CD4-positive, CD25-positive, alpha-beta regulatory T cell (primary cell): ENCODE measurements at regions not wholly inside any gene's neighbourhood (a gene's known extent, or its start where the extent isn't known, plus 50 kb on each side); places are given as distances from the start of the nearest gene placed in this dataset.
A peak's percentile ranks its signal among the peaks of the same experiment; 100 is the strongest.

ENCODE experiments used
- ATAC-seq, 2 donors: fragments of 150-1000 bp; cut with Tn5 transposase; one replicate each; pipeline ENCODE4 v1.10.0; 2021; ENCODE audit warnings: low read depth in 2 of 2, moderate number of reproducible peaks in 2 of 2, moderate library complexity in 1 of 2
- DNase-seq, 3 donors: peaks; one replicate each; pipeline versions ENCODE4 v3.0.0 to v3.0.0-alpha.2; 2012 to 2022; ENCODE audit warnings: mixed read lengths in 1 of 3
- H3K27ac ChIP-seq: one replicate; pipeline ENCODE4 v1.7.0; 2013; ENCODE audit warnings: mild to moderate bottlenecking, low read length; ENCODE audit not compliant: insufficient read depth, poor library complexity, severe bottlenecking
- H3K27me3 ChIP-seq: one replicate; pipeline ENCODE4 v1.7.0; 2013; ENCODE audit warnings: low read length; ENCODE audit not compliant: control insufficient read depth, insufficient read depth
- H3K36me3 ChIP-seq: one replicate; pipeline ENCODE4 v1.7.0; 2013; ENCODE audit warnings: mild to moderate bottlenecking, low read length, moderate library complexity; ENCODE audit not compliant: control insufficient read depth, insufficient read depth
- H3K4me1 ChIP-seq: 2 replicates; pipeline ENCODE4 v1.7.0; 2013; ENCODE audit warnings: mild to moderate bottlenecking, low read length; ENCODE audit not compliant: insufficient read depth, control insufficient read depth, poor library complexity, severe bottlenecking
- H3K4me3 ChIP-seq: one replicate; pipeline ENCODE4 v1.7.0; 2013; ENCODE audit warnings: low read depth, mild to moderate bottlenecking, low read length, moderate library complexity
- H3K9me3 ChIP-seq, 2 experiments: 1 replicate in 1 of 2; 2 replicates in 1 of 2; pipeline ENCODE4 v1.7.0; 2013; ENCODE audit warnings: low read length in 2 of 2, mild to moderate bottlenecking in 1 of 2, moderate library complexity in 1 of 2; ENCODE audit not compliant: control insufficient read depth in 2 of 2
- H3K27ac Mint-ChIP-seq, 3 donors: one replicate each; pipeline ENCODE4 v1.8.0; 2020 to 2022; ENCODE audit warnings: mild to moderate bottlenecking in 3 of 3, mixed read lengths in 3 of 3, moderate library complexity in 2 of 3
- H3K27me3 Mint-ChIP-seq: one replicate; pipeline ENCODE4 v1.8.0; 2022; ENCODE audit warnings: mild to moderate bottlenecking, mixed read lengths
- H3K36me3 Mint-ChIP-seq: one replicate; pipeline ENCODE4 v1.8.0; 2020; ENCODE audit warnings: mixed read lengths
- H3K4me1 Mint-ChIP-seq, 4 donors: one replicate each; pipeline ENCODE4 v1.8.0; 2020 to 2022; ENCODE audit warnings: mixed read lengths in 4 of 4, mild to moderate bottlenecking in 1 of 4
- H3K4me3 Mint-ChIP-seq, 4 donors: one replicate each; pipeline ENCODE4 v1.8.0; 2020 to 2022; ENCODE audit warnings: mild to moderate bottlenecking in 4 of 4, mixed read lengths in 4 of 4, moderate library complexity in 3 of 4
- H3K9me3 Mint-ChIP-seq, 7 donors: one replicate each; pipeline ENCODE4 v1.8.0; 2020 to 2022; ENCODE audit warnings: mixed read lengths in 7 of 7, mild to moderate bottlenecking in 3 of 7, moderate library complexity in 2 of 7

DNA sequence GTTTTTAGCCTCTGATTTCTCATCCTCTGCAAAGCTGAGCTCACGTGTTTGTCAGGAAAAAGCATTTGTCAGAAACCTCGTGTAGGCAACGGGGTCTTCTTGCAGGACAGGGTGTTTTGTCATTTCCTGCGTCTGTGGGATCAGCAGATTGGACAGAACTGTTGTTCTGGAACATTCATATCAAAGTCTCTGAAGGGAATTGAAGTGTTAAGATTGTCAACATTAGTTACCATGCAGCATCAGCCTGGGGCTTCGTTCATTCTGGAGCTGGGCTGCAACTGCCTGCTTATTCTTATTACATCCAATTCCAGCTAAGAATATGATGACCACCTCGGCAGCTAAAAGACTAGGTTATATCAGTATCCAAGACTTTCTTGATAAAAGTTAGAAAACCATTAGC is 71.0 kb upstream of the RALGAPA2 start:
- Mint-ChIP-seq H3K4me1 (peaks cover 0 to 3% (median 0%) of the 10 kb centered on the region in 4 donors), H3K36me3 (no peaks in the 10 kb centered on the region), H3K9me3 (peaks cover 0 to 6% (median 2%) of the 10 kb centered on the region in 7 donors), H3K27ac (no peak overlapping the region), H3K4me3 (no peak overlapping the region), H3K27me3 (no peaks in the 10 kb centered on the region)
- Histone ChIP-seq H3K4me3 (no peak overlapping the region), H3K36me3 (no peaks in the 10 kb centered on the region), H3K9me3 (no peaks in the 10 kb centered on the region), H3K27ac (no peak overlapping the region), H3K27me3 (no peaks in the 10 kb centered on the region), H3K4me1 (no peaks in the 10 kb centered on the region)
- DNase-seq (no peak), ATAC-seq (no peak)

- no peaks in the 10 kb centered on the region for H3K27me3 ChIP-seq
- Mint-ChIP-seq H3K4me1 (peaks cover 0 to 3% (median 0%) of the 10 kb centered on the region in 4 donors), H3K9me3 (peaks cover 0 to 5% (median 2%) of the 10 kb centered on the region in 7 donors), H3K27ac (no peak overlapping the region), H3K36me3 (no peaks in the 10 kb centered on the region), H3K4me3 (no peak overlapping the region), H3K27me3 (peaks cover 1% of the 10 kb centered on the region)
- ATAC-seq (no peak), DNase-seq (no peak)
- no peaks in the 10 kb centered on the region for H3K36me3 ChIP-seq
- no peak overlapping the region for H3K4me3 ChIP-seq
- no peaks in the 10 kb centered on the region for H3K4me1 ChIP-seq
- H3K27ac ChIP-seq = no peak overlapping the region
- no peaks in the 10 kb centered on the region for H3K9me3 ChIP-seq
Observed at GRCh38 chr20:20782755-20783154, 70.3 kb upstream of the RALGAPA2 start.

- DNase-seq = no peak
- H3K4me3 Mint-ChIP-seq = no peak overlapping the region
- H3K27ac ChIP-seq = no peak overlapping the region
- H3K27ac Mint-ChIP-seq = no peak overlapping the region
- no peaks in the 10 kb centered on the region for H3K9me3 ChIP-seq
- peaks cover 6% of the 10 kb centered on the region for H3K27me3 Mint-ChIP-seq
- no peaks in the 10 kb centered on the region for H3K36me3 ChIP-seq
- no peaks in the 10 kb centered on the region for H3K27me3 ChIP-seq
- no peak for ATAC-seq
- H3K9me3 Mint-ChIP-seq = peaks cover 0 to 2% (median under 1%) of the 10 kb centered on the region in 7 donors
- H3K4me1 ChIP-seq = no peaks in the 10 kb centered on the region
- H3K36me3 Mint-ChIP-seq = no peaks in the 10 kb centered on the region
- H3K4me3 ChIP-seq = no peak overlapping the region
- H3K4me1 Mint-ChIP-seq = peaks cover 0 to 3% (median 0%) of the 10 kb centered on the region in 4 donors
Observed at GRCh38 chr20:20782231-20782630, 69.8 kb upstream of the RALGAPA2 start.

- no peaks in the 10 kb centered on the region for H3K27me3 ChIP-seq
- Mint-ChIP-seq H3K27ac (no peak overlapping the region), H3K4me1 (peaks cover 0 to 3% (median 0%) of the 10 kb centered on the region in 4 donors), H3K9me3 (peaks cover 0 to 1% (median 0%) of the 10 kb centered on the region in 7 donors), H3K4me3 (no peak overlapping the region), H3K36me3 (no peaks in the 10 kb centered on the region), H3K27me3 (peaks cover 6% of the 10 kb centered on the region)
- no peak overlapping the region for H3K4me3 ChIP-seq
- ATAC-seq (no peak), DNase-seq (no peak)
- H3K27ac ChIP-seq = no peak overlapping the region
- H3K4me1 ChIP-seq = no peaks in the 10 kb centered on the region
- no peaks in the 10 kb centered on the region for H3K36me3 ChIP-seq
- H3K9me3 ChIP-seq = no peaks in the 10 kb centered on the region
Observed at GRCh38 chr20:20781029-20781428, 68.6 kb upstream of the RALGAPA2 start.

GRCh38 chr20:20780127-20780824 is 67.8 kb upstream of the RALGAPA2 start:
- Mint-ChIP-seq H3K4me1 (peaks cover 0 to 2% (median 0%) of the 10 kb centered on the region in 4 donors), H3K27ac (no peak overlapping the region), H3K27me3 (peaks cover 6% of the 10 kb centered on the region), H3K36me3 (no peaks in the 10 kb centered on the region), H3K9me3 (peaks cover 0 to 1% (median 0%) of the 10 kb centered on the region in 7 donors), H3K4me3 (no peak overlapping the region)
- Histone ChIP-seq H3K27ac (no peak overlapping the region), H3K4me1 (no peaks in the 10 kb centered on the region), H3K36me3 (no peaks in the 10 kb centered on the region), H3K4me3 (no peak overlapping the region), H3K27me3 (no peaks in the 10 kb centered on the region), H3K9me3 (no peaks in the 10 kb centered on the region)
- peak in 1 of 3 donors; percentile 4 for DNase-seq
- no peak for ATAC-seq

DNA sequence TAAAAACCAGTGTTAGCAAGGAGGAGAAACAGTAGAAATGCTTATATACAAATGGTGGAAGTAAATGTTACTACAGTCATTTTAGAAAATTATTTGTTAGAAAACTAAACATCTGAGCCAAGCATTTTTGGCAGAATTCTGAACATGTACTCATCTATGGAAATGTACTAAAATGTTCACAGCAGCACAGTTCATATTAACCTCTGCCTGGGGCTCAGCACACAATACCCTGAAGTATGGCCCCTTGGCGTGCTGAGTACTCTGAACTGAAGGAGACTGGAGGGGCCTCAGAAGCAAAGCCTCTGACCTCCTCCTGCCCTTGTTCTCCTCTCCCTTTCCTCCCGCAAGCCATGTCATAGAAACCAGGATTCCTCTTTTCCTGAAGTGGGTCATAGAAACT is 66.2 kb upstream of the RALGAPA2 start:
- no peak overlapping the region for H3K4me3 ChIP-seq
- ATAC-seq (no peak), DNase-seq (no peak)
- no peaks in the 10 kb centered on the region for H3K9me3 ChIP-seq
- peaks cover 3% of the 10 kb centered on the region for H3K27me3 ChIP-seq
- Mint-ChIP-seq H3K36me3 (no peaks in the 10 kb centered on the region), H3K9me3 (no peaks in the 10 kb centered on the region), H3K4me1 (peaks cover 0 to 2% (median 0%) of the 10 kb centered on the region in 4 donors), H3K27ac (no peak overlapping the region), H3K27me3 (peaks cover 6% of the 10 kb centered on the region), H3K4me3 (no peak overlapping the region)
- H3K4me1 ChIP-seq = no peaks in the 10 kb centered on the region
- H3K36me3 ChIP-seq = no peaks in the 10 kb centered on the region
- no peak overlapping the region for H3K27ac ChIP-seq

DNA sequence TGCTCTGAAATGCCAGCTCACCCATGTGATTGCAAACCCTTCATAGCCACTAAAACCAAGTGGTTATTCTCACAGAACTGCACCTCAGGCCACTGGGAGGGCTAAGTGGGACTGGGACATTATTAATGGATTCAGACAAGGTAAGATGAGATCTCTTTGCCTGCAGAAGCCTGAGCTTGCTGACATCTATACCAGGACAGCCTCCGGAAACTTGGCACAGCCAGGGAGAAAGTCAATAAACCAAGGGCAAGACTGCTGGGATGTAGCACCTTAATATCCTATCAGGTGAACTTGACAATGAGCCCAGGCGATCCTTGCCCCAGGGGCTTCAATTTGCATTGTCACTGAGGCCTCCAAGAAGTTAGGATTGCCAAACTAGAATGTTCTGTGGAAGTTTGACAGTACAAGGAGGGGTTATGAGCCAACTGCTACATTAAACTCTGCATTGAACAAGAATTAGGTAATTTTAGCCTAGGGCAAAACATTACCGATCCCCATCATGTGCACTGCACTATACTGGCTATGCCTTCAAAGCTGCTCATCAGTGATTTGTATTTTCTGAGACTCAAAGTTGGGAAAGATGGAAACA is 60.1 kb upstream of the RALGAPA2 start:
- Mint-ChIP-seq H3K27me3 (peaks cover 17% of the 10 kb centered on the region), H3K4me1 (peaks cover 0 to 6% (median 2%) of the 10 kb centered on the region in 4 donors), H3K27ac (no peak overlapping the region), H3K36me3 (no peaks in the 10 kb centered on the region), H3K9me3 (peaks cover 0 to 3% (median 0%) of the 10 kb centered on the region in 7 donors), H3K4me3 (no peak overlapping the region)
- no peak overlapping the region for H3K4me3 ChIP-seq
- ATAC-seq (no peak), DNase-seq (no peak)
- H3K36me3 ChIP-seq = no peaks in the 10 kb centered on the region
- H3K4me1 ChIP-seq = no peaks in the 10 kb centered on the region
- peaks cover 3% of the 10 kb centered on the region for H3K27me3 ChIP-seq
- no peak overlapping the region for H3K27ac ChIP-seq
- H3K9me3 ChIP-seq = no peaks in the 10 kb centered on the region
